OCI-LY1 (cell line): ENCODE measurements at regions not wholly inside any gene's neighbourhood (a gene's known extent, or its start where the extent isn't known, plus 50 kb on each side); places are given as distances from the start of the nearest gene placed in this dataset.

Experiments
- H2AFZ ChIP-seq: fragments of 200-600 bp; sonication (generic), shearing (Covaris generic); 2 replicates; pipeline ENCODE4 v1.6.0; 2014; ENCODE audit warnings: antibody characterized with exemption, mild to moderate bottlenecking, low read length
- H3F3A ChIP-seq: fragments of 200-600 bp; sonication (generic), shearing (Covaris generic); 2 replicates; pipeline ENCODE4 v1.6.0; 2014; ENCODE audit warnings: mild to moderate bottlenecking, antibody characterized with exemption, low read length, moderate library complexity; ENCODE audit not compliant: insufficient read depth
- H3K27ac ChIP-seq: fragments of 200-600 bp; sonication (generic); 2 replicates; pipeline ENCODE4 v1.5.1; 2014; ENCODE audit warnings: low read length, mixed run types, mild to moderate bottlenecking, low read depth; ENCODE audit not compliant: poor library complexity, severe bottlenecking
- H3K27me3 ChIP-seq: fragments of 200-600 bp; sonication (generic); 2 replicates; pipeline ENCODE4 v1.6.0; 2014; ENCODE audit warnings: antibody characterized with exemption, mild to moderate bottlenecking, low read length, moderate library complexity; ENCODE audit not compliant: insufficient read depth
- H3K36me3 ChIP-seq: fragments of 200-600 bp; sonication (generic); 2 replicates; pipeline ENCODE4 v1.6.1; 2014; ENCODE audit warnings: mild to moderate bottlenecking, antibody characterized with exemption, low read length, moderate library complexity, mixed read lengths; ENCODE audit not compliant: insufficient read depth
- H3K4me1 ChIP-seq: fragments of 200-600 bp; sonication (generic); 2 replicates; pipeline ENCODE4 v1.5.1; 2014; ENCODE audit warnings: mild to moderate bottlenecking, low read length, moderate library complexity; ENCODE audit not compliant: insufficient read depth, severe bottlenecking
- H3K4me2 ChIP-seq: fragments of 200-600 bp; sonication (generic), shearing (Covaris generic); 2 replicates; pipeline ENCODE4 v1.6.1; 2014; ENCODE audit warnings: low read length
- H3K4me3 ChIP-seq: fragments of 200-600 bp; sonication (generic); 2 replicates; pipeline ENCODE4 v1.5.1; 2014; ENCODE audit warnings: low read length, low read depth, mild to moderate bottlenecking, mixed read lengths; ENCODE audit not compliant: poor library complexity, severe bottlenecking
- H3K79me2 ChIP-seq: fragments of 200-600 bp; shearing (Covaris generic); 2 replicates; pipeline ENCODE4 v1.6.1; 2016; ENCODE audit warnings: mixed run types, low read length, mixed read lengths; ENCODE audit not compliant: insufficient read depth
- H3K9ac ChIP-seq: fragments of 200-600 bp; sonication (generic), shearing (Covaris generic); 2 replicates; pipeline ENCODE4 v1.6.1; 2014; ENCODE audit warnings: mild to moderate bottlenecking, low read length, mixed read lengths
- H3K9me2 ChIP-seq: fragments of 200-600 bp; sonication (generic), shearing (Covaris generic); 2 replicates; pipeline ENCODE4 v1.6.1; 2014; ENCODE audit warnings: low read depth, mild to moderate bottlenecking, low read length, mixed read lengths
- H3K9me3 ChIP-seq: fragments of 200-600 bp; shearing (Covaris generic); 2 replicates; pipeline ENCODE4 v1.6.1; 2014; ENCODE audit warnings: low read length, mixed read lengths
- H4K20me1 ChIP-seq: fragments of 200-600 bp; sonication (generic), shearing (Covaris generic); 2 replicates; pipeline ENCODE4 v1.6.0; 2016; ENCODE audit warnings: mild to moderate bottlenecking, low read length; ENCODE audit not compliant: insufficient read depth
- CTCF ChIP-seq: fragments of 200-600 bp; sonication (generic), shearing (Covaris generic); IDR thresholded peaks from 2 replicates; pipeline ENCODE4 v1.5.1; 2017; ENCODE audit warnings: mild to moderate bottlenecking, antibody characterized with exemption, low read length, moderate library complexity, mixed read lengths
- EZH2 ChIP-seq: fragments of 200-600 bp; sonication (generic), shearing (Covaris generic); IDR thresholded peaks from 2 replicates; pipeline ENCODE4 v1.8.0; 2017; ENCODE audit warnings: borderline replicate concordance, mixed run types, mild to moderate bottlenecking, antibody characterized with exemption, low read length, moderate library complexity, mixed read lengths

DNA sequence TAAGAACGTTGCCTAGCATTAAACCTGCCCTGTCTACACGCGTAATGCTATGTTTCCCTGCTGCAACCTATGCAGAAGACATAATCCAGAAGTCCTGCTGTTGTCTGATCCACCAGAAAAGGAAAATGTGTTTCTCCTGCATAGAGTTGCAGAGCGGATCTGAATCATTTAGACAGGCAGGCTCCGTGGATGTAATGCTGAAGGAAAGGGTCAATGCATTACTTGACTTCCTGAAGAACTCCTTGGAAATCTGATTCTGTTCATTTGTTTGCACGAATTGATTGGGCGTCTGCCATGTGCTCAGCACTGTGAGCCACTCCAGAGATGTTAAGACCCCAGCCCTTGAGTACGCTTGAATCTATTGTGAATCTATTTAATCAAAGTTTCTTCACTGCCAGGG, 83.4 kb downstream of the FOXL1 start:
- Histone ChIP-seq H3K9me2 (no peaks in the 10 kb centered on the region), H3K4me2 (no peak overlapping the region), H3K79me2 (no peaks in the 10 kb centered on the region), H3K4me3 (no peak overlapping the region), H3K27me3 (no peaks in the 10 kb centered on the region; the same call in 1 of the 2 replicates), H4K20me1 (no peaks in the 10 kb centered on the region), H3K9me3 (no peaks in the 10 kb centered on the region), H3K36me3 (no peaks in the 10 kb centered on the region), H3K27ac (no peak overlapping the region), H3K9ac (no peak overlapping the region), H2AFZ (no peak overlapping the region), H3F3A (no peaks in the 10 kb centered on the region), H3K4me1 (no peaks in the 10 kb centered on the region)
- no peak for TF ChIP-seq EZH2
- TF ChIP-seq CTCF = no peak

DNA sequence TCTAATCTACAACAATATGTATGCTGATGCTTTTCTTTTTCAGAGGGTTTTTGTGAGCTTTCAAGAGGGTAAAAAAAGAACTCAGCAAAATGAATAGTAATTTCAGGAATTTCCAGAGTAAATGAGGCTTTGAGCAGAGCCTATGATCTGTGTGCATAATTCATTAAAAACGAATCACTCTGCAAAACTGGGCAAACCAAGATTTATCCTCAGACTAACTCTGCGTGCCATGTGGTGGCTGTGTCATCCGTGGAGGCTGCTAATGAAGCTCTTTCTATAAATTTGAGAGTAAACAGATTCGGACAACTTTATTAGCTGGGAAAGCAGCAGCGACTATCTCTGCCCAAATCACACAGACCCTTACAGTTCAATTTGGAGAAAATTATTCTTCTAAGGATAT, 83.8 kb downstream of the FOXL1 start:
- H3K27ac ChIP-seq = no peak overlapping the region
- no peaks in the 10 kb centered on the region for H3F3A ChIP-seq
- TF ChIP-seq CTCF = no peak
- TF ChIP-seq EZH2 = no peak

GRCh38 chr16:86662740-86663139, 84.4 kb downstream of the FOXL1 start:
- TF ChIP-seq EZH2 = no peak
- no peak for TF ChIP-seq CTCF
- Histone ChIP-seq H3K9me2 (no peaks in the 10 kb centered on the region), H3K27me3 (no peaks in the 10 kb centered on the region; the same call in 1 of the 2 replicates), H3K79me2 (no peaks in the 10 kb centered on the region), H3K4me1 (no peaks in the 10 kb centered on the region), H3K9ac (no peak overlapping the region), H3F3A (no peaks in the 10 kb centered on the region), H3K36me3 (no peaks in the 10 kb centered on the region), H3K9me3 (no peaks in the 10 kb centered on the region), H2AFZ (no peak overlapping the region), H4K20me1 (no peaks in the 10 kb centered on the region), H3K4me2 (no peak overlapping the region), H3K27ac (no peak overlapping the region), H3K4me3 (no peak overlapping the region)

More for the DNA sequence above, 83.8 kb downstream of the FOXL1 start:
- Histone ChIP-seq H3K4me1 (no peaks in the 10 kb centered on the region), H3K9me2 (no peaks in the 10 kb centered on the region), H3K4me2 (no peak overlapping the region), H3K27me3 (no peaks in the 10 kb centered on the region; the same call in 1 of the 2 replicates), H3K4me3 (no peak overlapping the region), H3K9me3 (no peaks in the 10 kb centered on the region), H4K20me1 (no peaks in the 10 kb centered on the region), H3K36me3 (no peaks in the 10 kb centered on the region), H3K9ac (no peak overlapping the region), H3K79me2 (no peaks in the 10 kb centered on the region), H2AFZ (no peak overlapping the region)
